GM19023 (cell line): ENCODE measurements at regions not wholly inside any gene's neighbourhood (a gene's known extent, or its start where the extent isn't known, plus 50 kb on each side); places are given as distances from the start of the nearest gene placed in this dataset.
"Not testable (repeated sequence)": the region's sequence is repeated elsewhere in the genome, so short reads cannot be mapped to it uniquely, and the experiment has no call there.

ENCODE experiments used
- ATAC-seq: cut with Tn5 transposase; IDR thresholded peaks from one replicate; pipeline ENCODE4 v1.9.1; 2021; ENCODE audit warnings: mild to moderate bottlenecking, moderate library complexity; ENCODE audit not compliant: unreplicated experiment

- no peak for ATAC-seq
Measured at GRCh38 chr4:180280726-180281297, 1962.4 kb upstream of the TENM3 start.

- ATAC-seq = no peak
Measured at GRCh38 chr4:180281724-180282123, 1961.5 kb upstream of the TENM3 start.

- no peak for ATAC-seq
Measured at GRCh38 chr4:180284267-180284666, 1958.9 kb upstream of the TENM3 start.

GRCh38 chr4:180285796-180286195 lies 1957.4 kb upstream of the TENM3 start:
- ATAC-seq = no peak

GRCh38 chr4:180292339-180292738 lies 1950.9 kb upstream of the TENM3 start:
- no peak for ATAC-seq

GRCh38 chr4:180296036-180296599 lies 1947.1 kb upstream of the TENM3 start:
- ATAC-seq = no peak

- no peak for ATAC-seq
Measured at GRCh38 chr4:180304321-180304720, 1938.9 kb upstream of the TENM3 start.

GRCh38 chr4:180310616-180311015 lies 1932.6 kb upstream of the TENM3 start:
- ATAC-seq = no peak

GRCh38 chr4:180314972-180315371 lies 1928.2 kb upstream of the TENM3 start:
- no peak for ATAC-seq

GRCh38 chr4:180330521-180330920 lies 1912.7 kb upstream of the TENM3 start:
- ATAC-seq = no peak

- no peak for ATAC-seq
Measured at GRCh38 chr4:180333162-180333561, 1910.0 kb upstream of the TENM3 start.

- no peak for ATAC-seq
Measured at GRCh38 chr4:180335566-180335965, 1907.6 kb upstream of the TENM3 start.

GRCh38 chr4:180336494-180337090 lies 1906.6 kb upstream of the TENM3 start:
- no peak for ATAC-seq

GRCh38 chr4:180341926-180342325 lies 1901.3 kb upstream of the TENM3 start:
- ATAC-seq = no peak

GRCh38 chr4:180350901-180351300 lies 1892.3 kb upstream of the TENM3 start:
- no peak for ATAC-seq

- ATAC-seq = no peak
Measured at GRCh38 chr4:180356766-180357165, 1886.4 kb upstream of the TENM3 start.

GRCh38 chr4:180360113-180360512 lies 1883.1 kb upstream of the TENM3 start:
- ATAC-seq = not testable (repeated sequence)

- ATAC-seq = no peak
Measured at GRCh38 chr4:180363815-180364214, 1879.4 kb upstream of the TENM3 start.

GRCh38 chr4:180372691-180373090 lies 1870.5 kb upstream of the TENM3 start:
- ATAC-seq = no peak

- ATAC-seq = no peak
Measured at GRCh38 chr4:180377741-180378140, 1865.5 kb upstream of the TENM3 start.

GRCh38 chr4:180380733-180381132 lies 1862.5 kb upstream of the TENM3 start:
- no peak for ATAC-seq

- no peak for ATAC-seq
Measured at GRCh38 chr4:180391613-180392012, 1851.6 kb upstream of the TENM3 start.

GRCh38 chr4:180394312-180394711 lies 1848.9 kb upstream of the TENM3 start:
- no peak for ATAC-seq
